WTC11 (cell line): ENCODE measurements at regions not wholly inside any gene's neighbourhood (a gene's known extent, or its start where the extent isn't known, plus 50 kb on each side); places are given as distances from the start of the nearest gene placed in this dataset.

Experiments
- ATAC-seq: fragments of 200-7000 bp; cut with Tn5 transposase; 2 replicates; pipeline ENCODE4 v1.10.0; 2021; ENCODE audit warnings: mild to moderate bottlenecking, moderate library complexity
- CTCF ChIA-PET: fragments of 300-600 bp; sonication (Branson Sonifier 250); formaldehyde crosslinking; loops from one replicate; lab custom pipeline; 2021; ENCODE audit warnings: antibody characterized with exemption; lab: Charles Lee
- POLR2A ChIA-PET: fragments of 350-600 bp; sonication (Branson Sonifier 250); formaldehyde crosslinking; loops from one replicate; lab custom pipeline; 2021; ENCODE audit warnings: antibody characterized with exemption; lab: Charles Lee
- DNase-seq: peaks from one replicate; pipeline ENCODE4 v3.0.0; 2021; ENCODE audit warnings: low spot score
- H3K27ac Mint-ChIP-seq: 2 replicates; pipeline ENCODE4 v1.8.0; 2021; ENCODE audit warnings: mixed read lengths
- H3K27me3 Mint-ChIP-seq: 2 replicates; pipeline ENCODE4 v1.8.0; 2021; ENCODE audit warnings: low read depth, mild to moderate bottlenecking, moderate library complexity, mixed read lengths
- H3K36me3 Mint-ChIP-seq: 2 replicates; pipeline ENCODE4 v1.8.0; 2021; ENCODE audit warnings: mixed read lengths
- H3K4me1 Mint-ChIP-seq: 2 replicates; pipeline ENCODE4 v1.8.0; 2022; ENCODE audit warnings: mixed read lengths
- H3K4me3 Mint-ChIP-seq: 2 replicates; pipeline ENCODE4 v1.8.0; 2021; ENCODE audit warnings: mild to moderate bottlenecking, moderate library complexity, mixed read lengths
- H3K9me3 Mint-ChIP-seq: 2 replicates; pipeline ENCODE4 v1.8.0; 2021; ENCODE audit warnings: mixed read lengths
- ESRRA ChIP-seq: sonication (generic); formaldehyde crosslinking; IDR thresholded peaks from 2 replicates; pipeline ENCODE4 v1.8.1; 2022; ENCODE audit warnings: mild to moderate bottlenecking, missing genetic modification reagents, borderline replicate concordance
- GRHL2 ChIP-seq: fragments of 250-450 bp; sonication (Bioruptor Pico); IDR thresholded peaks from 2 replicates; pipeline ENCODE4 v1.8.0; 2022; ENCODE audit warnings: mild to moderate bottlenecking, moderate library complexity; ENCODE audit not compliant: insufficient replicate concordance, severe bottlenecking
- IRF2 ChIP-seq: sonication (generic); formaldehyde crosslinking; IDR thresholded peaks from 2 replicates; pipeline ENCODE4 v1.8.0; 2022; ENCODE audit warnings: low read depth, missing genetic modification reagents, borderline replicate concordance
- MXD4 ChIP-seq: fragments of 250-450 bp; sonication (Bioruptor Pico); IDR thresholded peaks from 2 replicates; pipeline ENCODE4 v1.8.0; 2021; ENCODE audit warnings: mild to moderate bottlenecking, moderate library complexity, borderline replicate concordance
- NFE2L1 ChIP-seq: sonication (generic); formaldehyde crosslinking; IDR thresholded peaks from 2 replicates; pipeline ENCODE4 v1.8.1; 2023; ENCODE audit warnings: missing genetic modification reagents
- NFYB ChIP-seq: sonication (generic); formaldehyde crosslinking; conservative IDR thresholded peaks from 2 replicates; pipeline ENCODE4 v1.8.0; 2022; ENCODE audit warnings: low read depth, missing genetic modification reagents
- SOX15 ChIP-seq: fragments of 250-450 bp; sonication (Bioruptor Pico); IDR thresholded peaks from 2 replicates; pipeline ENCODE4 v1.9.0; 2021; ENCODE audit warnings: mild to moderate bottlenecking
- SP1 ChIP-seq: sonication (generic); formaldehyde crosslinking; conservative IDR thresholded peaks from 2 replicates; pipeline ENCODE4 v1.8.1; 2022; ENCODE audit warnings: missing genetic modification reagents
- TEAD4 ChIP-seq: sonication (generic); formaldehyde crosslinking; IDR thresholded peaks from 2 replicates; pipeline ENCODE4 v1.8.0; 2022; ENCODE audit warnings: mild to moderate bottlenecking, missing genetic modification reagents
- ZNF121 ChIP-seq: sonication (generic); formaldehyde crosslinking; IDR thresholded peaks from 2 replicates; pipeline ENCODE4 v1.8.0; 2023; ENCODE audit warnings: missing genetic modification reagents
- ZNF232 ChIP-seq: sonication (generic); formaldehyde crosslinking; IDR thresholded peaks from 2 replicates; pipeline ENCODE4 v1.8.0; 2022; ENCODE audit warnings: mild to moderate bottlenecking, missing genetic modification reagents
- ZNF263 ChIP-seq: sonication (generic); formaldehyde crosslinking; IDR thresholded peaks from 2 replicates; pipeline ENCODE4 v1.8.1; 2022; ENCODE audit warnings: low read depth, mild to moderate bottlenecking, moderate library complexity, missing genetic modification reagents
- ZNF396 ChIP-seq: fragments of 250-450 bp; sonication (Bioruptor Pico); IDR thresholded peaks from 2 replicates; pipeline ENCODE4 v1.8.0; 2021; ENCODE audit warnings: mild to moderate bottlenecking, moderate library complexity, borderline replicate concordance
- ZNF416 ChIP-seq: fragments of 250-450 bp; sonication (Bioruptor Pico); IDR thresholded peaks from 2 replicates; pipeline ENCODE4 v1.9.0; 2021; ENCODE audit warnings: mild to moderate bottlenecking, inconsistent platforms
- TF ChIP-seq, protein P1 (sequence below): sonication (generic); formaldehyde crosslinking; IDR thresholded peaks from 2 replicates; pipeline ENCODE4 v1.8.1; 2023; ENCODE audit warnings: mild to moderate bottlenecking, missing genetic modification reagents
- TF ChIP-seq, protein P2 (sequence below): sonication (generic); formaldehyde crosslinking; IDR thresholded peaks from 2 replicates; pipeline ENCODE4 v1.8.1; 2023; ENCODE audit warnings: mild to moderate bottlenecking, missing genetic modification reagents, moderate library complexity
- TF ChIP-seq, protein P3 (sequence below): sonication (generic); formaldehyde crosslinking; IDR thresholded peaks from 2 replicates; pipeline ENCODE4 v1.8.1; 2023; ENCODE audit warnings: mild to moderate bottlenecking, missing genetic modification reagents, moderate library complexity
- TF ChIP-seq, protein P4 (sequence below): sonication (generic); formaldehyde crosslinking; IDR thresholded peaks from 2 replicates; pipeline ENCODE4 v1.8.1; 2023; ENCODE audit warnings: mild to moderate bottlenecking, moderate library complexity, missing genetic modification reagents
- TF ChIP-seq, protein P5 (sequence below): fragments of 250-450 bp; sonication (Bioruptor Pico); IDR thresholded peaks from 2 replicates; pipeline ENCODE4 v2.1.2; 2022; ENCODE audit warnings: mild to moderate bottlenecking, moderate library complexity
- TF ChIP-seq, protein P6 (sequence below): sonication (generic); formaldehyde crosslinking; IDR thresholded peaks from 2 replicates; pipeline ENCODE4 v1.8.1; 2022; ENCODE audit warnings: low read depth, mild to moderate bottlenecking, moderate library complexity, missing genetic modification reagents, borderline replicate concordance
- TF ChIP-seq, protein P7 (sequence below): fragments of 250-450 bp; sonication (Bioruptor Pico); IDR thresholded peaks from 2 replicates; pipeline ENCODE4 v1.9.0; 2021; ENCODE audit warnings: moderate library complexity, mild to moderate bottlenecking, inconsistent platforms, borderline replicate concordance

DNA sequence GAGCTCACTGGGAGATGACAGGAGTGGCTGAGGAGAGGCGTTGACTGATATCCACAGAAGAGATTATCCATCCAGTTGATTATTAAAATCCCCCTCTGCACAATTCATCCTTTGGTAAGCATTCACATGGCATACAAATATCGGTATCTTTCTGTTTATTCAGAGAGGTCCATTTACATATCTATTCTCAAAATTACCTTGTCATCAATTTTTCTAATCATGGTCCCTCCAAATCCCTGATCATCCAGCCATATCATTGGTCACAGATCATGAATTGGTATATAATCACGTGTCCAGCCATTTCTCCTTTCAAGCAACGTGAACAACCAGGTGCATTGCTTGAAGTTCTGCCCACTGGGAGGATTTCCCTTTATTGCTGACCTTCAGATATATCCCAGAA lies 1321.0 kb downstream of the ROBO2 start:
- H3K27ac Mint-ChIP-seq, result no peak overlapping the region
- TF ChIP-seq NFYB (CRISPR knock-in tag) (no peak), ZNF232 (CRISPR knock-in tag) (no peak), NFE2L1 (CRISPR knock-in tag) (no peak), SOX15 (CRISPR knock-in tag) (no peak), ZNF396 (no peak)
- TF ChIP-seq, protein P1, sequence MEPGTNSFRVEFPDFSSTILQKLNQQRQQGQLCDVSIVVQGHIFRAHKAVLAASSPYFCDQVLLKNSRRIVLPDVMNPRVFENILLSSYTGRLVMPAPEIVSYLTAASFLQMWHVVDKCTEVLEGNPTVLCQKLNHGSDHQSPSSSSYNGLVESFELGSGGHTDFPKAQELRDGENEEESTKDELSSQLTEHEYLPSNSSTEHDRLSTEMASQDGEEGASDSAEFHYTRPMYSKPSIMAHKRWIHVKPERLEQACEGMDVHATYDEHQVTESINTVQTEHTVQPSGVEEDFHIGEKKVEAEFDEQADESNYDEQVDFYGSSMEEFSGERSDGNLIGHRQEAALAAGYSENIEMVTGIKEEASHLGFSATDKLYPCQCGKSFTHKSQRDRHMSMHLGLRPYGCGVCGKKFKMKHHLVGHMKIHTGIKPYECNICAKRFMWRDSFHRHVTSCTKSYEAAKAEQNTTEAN, result no peak
- TF ChIP-seq, protein P2, sequence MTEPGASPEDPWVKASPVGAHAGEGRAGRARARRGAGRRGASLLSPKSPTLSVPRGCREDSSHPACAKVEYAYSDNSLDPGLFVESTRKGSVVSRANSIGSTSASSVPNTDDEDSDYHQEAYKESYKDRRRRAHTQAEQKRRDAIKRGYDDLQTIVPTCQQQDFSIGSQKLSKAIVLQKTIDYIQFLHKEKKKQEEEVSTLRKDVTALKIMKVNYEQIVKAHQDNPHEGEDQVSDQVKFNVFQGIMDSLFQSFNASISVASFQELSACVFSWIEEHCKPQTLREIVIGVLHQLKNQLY (CRISPR knock-in tag), result no peak
- TF ChIP-seq, protein P3, sequence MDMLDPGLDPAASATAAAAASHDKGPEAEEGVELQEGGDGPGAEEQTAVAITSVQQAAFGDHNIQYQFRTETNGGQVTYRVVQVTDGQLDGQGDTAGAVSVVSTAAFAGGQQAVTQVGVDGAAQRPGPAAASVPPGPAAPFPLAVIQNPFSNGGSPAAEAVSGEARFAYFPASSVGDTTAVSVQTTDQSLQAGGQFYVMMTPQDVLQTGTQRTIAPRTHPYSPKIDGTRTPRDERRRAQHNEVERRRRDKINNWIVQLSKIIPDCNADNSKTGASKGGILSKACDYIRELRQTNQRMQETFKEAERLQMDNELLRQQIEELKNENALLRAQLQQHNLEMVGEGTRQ (CRISPR knock-in tag), result no peak
- TF ChIP-seq, all 79 proteins: peak for 0
- Mint-ChIP-seq H3K9me3 (peaks cover 27% of the 10 kb centered on the region), H3K36me3 (peaks cover 6% of the 10 kb centered on the region; the same call in 1 of the 2 replicates), H3K27me3 (peaks cover under 1% of the 10 kb centered on the region; the same call in 1 of the 2 replicates), H3K4me1 (0 out of 2 replicates have a peak, but pooled peaks cover 1% of the 10 kb centered on the region), H3K4me3 (no peak overlapping the region)
- ATAC-seq (no peak), DNase-seq (no peak)
- ChIA-PET CTCF (no interaction called here), POLR2A (no interaction called here)

DNA sequence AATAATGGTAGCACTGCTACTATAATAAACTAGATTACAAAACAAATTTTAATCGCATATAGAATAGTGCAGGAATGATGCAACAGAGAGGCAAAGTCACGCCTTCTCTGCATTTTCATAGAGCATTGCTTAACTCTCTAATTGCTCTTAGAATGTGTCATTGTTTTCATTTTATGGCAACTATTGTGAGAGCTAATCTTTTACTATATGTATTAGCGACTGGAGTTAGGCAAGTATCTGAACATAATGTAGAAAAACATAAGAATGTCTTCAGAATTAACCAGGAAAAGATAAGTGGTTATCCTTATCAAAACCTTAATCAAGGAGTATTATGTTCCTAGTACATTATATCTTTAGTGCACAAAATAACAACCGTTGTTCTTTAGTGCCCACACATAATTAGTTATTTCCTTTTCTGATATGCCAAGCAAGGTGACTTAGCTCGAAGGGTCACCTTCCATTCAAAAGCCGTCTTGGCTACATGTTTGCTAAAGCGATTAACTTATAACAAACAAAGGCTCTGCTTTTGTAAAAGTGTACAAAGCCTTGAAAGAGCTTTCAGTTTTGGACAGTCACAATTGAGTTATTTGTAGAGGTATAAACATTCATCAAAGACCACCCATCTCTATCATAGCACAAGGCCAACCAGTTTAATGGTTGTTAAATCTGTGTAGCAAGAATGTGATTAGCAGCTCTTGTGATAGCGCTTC lies 1328.9 kb downstream of the ROBO2 start:
- DNase-seq, result no peak
- POLR2A ChIA-PET, result no interaction called here
- Mint-ChIP-seq H3K27me3 (no peaks in the 10 kb centered on the region), H3K27ac (no peak overlapping the region), H3K4me3 (no peak overlapping the region), H3K4me1 (peaks cover 14% of the 10 kb centered on the region), H3K9me3 (peaks cover 5% of the 10 kb centered on the region), H3K36me3 (no peaks in the 10 kb centered on the region)
- ATAC-seq, result no peak
- CTCF ChIA-PET, result no interaction called here
- TF ChIP-seq, protein P4, sequence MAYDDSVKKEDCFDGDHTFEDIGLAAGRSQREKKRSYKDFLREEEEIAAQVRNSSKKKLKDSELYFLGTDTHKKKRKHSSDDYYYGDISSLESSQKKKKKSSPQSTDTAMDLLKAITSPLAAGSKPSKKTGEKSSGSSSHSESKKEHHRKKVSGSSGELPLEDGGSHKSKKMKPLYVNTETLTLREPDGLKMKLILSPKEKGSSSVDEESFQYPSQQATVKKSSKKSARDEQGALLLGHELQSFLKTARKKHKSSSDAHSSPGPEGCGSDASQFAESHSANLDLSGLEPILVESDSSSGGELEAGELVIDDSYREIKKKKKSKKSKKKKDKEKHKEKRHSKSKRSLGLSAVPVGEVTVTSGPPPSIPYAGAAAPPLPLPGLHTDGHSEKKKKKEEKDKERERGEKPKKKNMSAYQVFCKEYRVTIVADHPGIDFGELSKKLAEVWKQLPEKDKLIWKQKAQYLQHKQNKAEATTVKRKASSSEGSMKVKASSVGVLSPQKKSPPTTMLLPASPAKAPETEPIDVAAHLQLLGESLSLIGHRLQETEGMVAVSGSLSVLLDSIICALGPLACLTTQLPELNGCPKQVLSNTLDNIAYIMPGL (CRISPR knock-in tag), result no peak
- TF ChIP-seq, protein P5, sequence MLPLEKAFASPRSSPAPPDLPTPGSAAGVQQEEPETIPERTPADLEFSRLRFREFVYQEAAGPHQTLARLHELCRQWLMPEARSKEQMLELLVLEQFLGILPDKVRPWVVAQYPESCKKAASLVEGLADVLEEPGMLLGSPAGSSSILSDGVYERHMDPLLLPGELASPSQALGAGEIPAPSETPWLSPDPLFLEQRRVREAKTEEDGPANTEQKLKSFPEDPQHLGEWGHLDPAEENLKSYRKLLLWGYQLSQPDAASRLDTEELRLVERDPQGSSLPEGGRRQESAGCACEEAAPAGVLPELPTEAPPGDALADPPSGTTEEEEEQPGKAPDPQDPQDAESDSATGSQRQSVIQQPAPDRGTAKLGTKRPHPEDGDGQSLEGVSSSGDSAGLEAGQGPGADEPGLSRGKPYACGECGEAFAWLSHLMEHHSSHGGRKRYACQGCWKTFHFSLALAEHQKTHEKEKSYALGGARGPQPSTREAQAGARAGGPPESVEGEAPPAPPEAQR, result no peak
- TF ChIP-seq, protein P1, result no peak
- no peak for TF ChIP-seq ZNF263 (CRISPR knock-in tag)
- no peak for TF ChIP-seq GRHL2 (CRISPR knock-in tag)
- TF ChIP-seq, protein P6, sequence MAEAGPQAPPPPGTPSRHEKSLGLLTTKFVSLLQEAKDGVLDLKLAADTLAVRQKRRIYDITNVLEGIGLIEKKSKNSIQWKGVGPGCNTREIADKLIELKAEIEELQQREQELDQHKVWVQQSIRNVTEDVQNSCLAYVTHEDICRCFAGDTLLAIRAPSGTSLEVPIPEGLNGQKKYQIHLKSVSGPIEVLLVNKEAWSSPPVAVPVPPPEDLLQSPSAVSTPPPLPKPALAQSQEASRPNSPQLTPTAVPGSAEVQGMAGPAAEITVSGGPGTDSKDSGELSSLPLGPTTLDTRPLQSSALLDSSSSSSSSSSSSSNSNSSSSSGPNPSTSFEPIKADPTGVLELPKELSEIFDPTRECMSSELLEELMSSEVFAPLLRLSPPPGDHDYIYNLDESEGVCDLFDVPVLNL, result no peak
- no peak for TF ChIP-seq MXD4 (CRISPR knock-in tag)
- TF ChIP-seq ESRRA (CRISPR knock-in tag), result no peak
- TF ChIP-seq, protein P7, sequence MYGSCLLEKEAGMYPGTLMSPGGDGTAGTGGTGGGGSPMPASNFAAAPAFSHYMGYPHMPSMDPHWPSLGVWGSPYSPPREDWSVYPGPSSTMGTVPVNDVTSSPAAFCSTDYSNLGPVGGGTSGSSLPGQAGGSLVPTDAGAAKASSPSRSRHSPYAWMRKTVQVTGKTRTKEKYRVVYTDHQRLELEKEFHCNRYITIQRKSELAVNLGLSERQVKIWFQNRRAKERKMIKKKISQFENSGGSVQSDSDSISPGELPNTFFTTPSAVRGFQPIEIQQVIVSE (CRISPR knock-in tag), result no peak
- TF ChIP-seq IRF2 (CRISPR knock-in tag), result no peak
- no peak for TF ChIP-seq SP1 (CRISPR knock-in tag)
- TF ChIP-seq ZNF416 (CRISPR knock-in tag), result no peak
- no peak for TF ChIP-seq ZNF121 (CRISPR knock-in tag)
- TF ChIP-seq TEAD4, result no peak
